VCaP (cell line): ENCODE measurements at regions not wholly inside any gene's neighbourhood (a gene's known extent, or its start where the extent isn't known, plus 50 kb on each side); places are given as distances from the start of the nearest gene placed in this dataset.

Experiments
- H3K27ac ChIP-seq: fragments of 450-650 bp; 2 replicates; pipeline ENCODE4 v1.5.1; 2017
- CTCF ChIP-seq: fragments of 450-650 bp; conservative IDR thresholded peaks from 2 replicates; pipeline ENCODE4 v1.5.1; 2017; ENCODE audit warnings: mild to moderate bottlenecking, moderate library complexity

GRCh38 chr4:22870847-22871449 is 178.2 kb downstream of the GBA3 start:
- TF ChIP-seq CTCF: no peak
- H3K27ac ChIP-seq: no peak overlapping the region

- TF ChIP-seq CTCF: no peak
- no peak overlapping the region for H3K27ac ChIP-seq
These were observed 176.5 kb downstream of the GBA3 start for GRCh38 chr4:22869235-22869634.
